Limb (tissue), 2 donors: ENCODE measurements at regions not wholly inside any gene's neighbourhood (a gene's known extent, or its start where the extent isn't known, plus 50 kb on each side); places are given as distances from the start of the nearest gene placed in this dataset.
"Not testable (repeated sequence)": the region's sequence is repeated elsewhere in the genome, so short reads cannot be mapped to it uniquely, and the experiment has no call there.

Source experiments
- DNase-seq, 2 donors: peaks; one replicate each; pipeline ENCODE4 v3.0.0-alpha.2; 2016; ENCODE audit errors: extremely low spot score in 2 of 2

- no peak for DNase-seq
These were observed 148.6 kb upstream of the PITX1 start for GRCh38 chr5:135182675-135183074.

GRCh38 chr5:135181653-135182052, 147.6 kb upstream of the PITX1 start:
- no peak for DNase-seq

- no peak for DNase-seq
These were observed 145.4 kb upstream of the PITX1 start for GRCh38 chr5:135179308-135179980.

- DNase-seq = no peak
These were observed 144.6 kb upstream of the PITX1 start for GRCh38 chr5:135178476-135179155.

- no peak for DNase-seq
These were observed 143.6 kb upstream of the PITX1 start for GRCh38 chr5:135177591-135177990.

GRCh38 chr5:135176991-135177390, 143.0 kb upstream of the PITX1 start:
- DNase-seq = no peak

GRCh38 chr5:135174315-135175096, 140.5 kb upstream of the PITX1 start:
- DNase-seq = no peak

- no peak for DNase-seq
These were observed 139.7 kb upstream of the PITX1 start for GRCh38 chr5:135173662-135174290.

GRCh38 chr5:135172718-135173117, 138.7 kb upstream of the PITX1 start:
- no peak for DNase-seq

GRCh38 chr5:135171336-135171735, 137.3 kb upstream of the PITX1 start:
- no peak for DNase-seq

- no peak for DNase-seq
These were observed 136.5 kb upstream of the PITX1 start for GRCh38 chr5:135170500-135170899.

GRCh38 chr5:135169753-135170152, 135.7 kb upstream of the PITX1 start:
- DNase-seq = no peak

- no peak for DNase-seq
These were observed 133.6 kb upstream of the PITX1 start for GRCh38 chr5:135167634-135168033.

- DNase-seq = not testable (repeated sequence)
These were observed 131.0 kb upstream of the PITX1 start for GRCh38 chr5:135164873-135165614.

GRCh38 chr5:135163964-135164363, 129.9 kb upstream of the PITX1 start:
- DNase-seq = no peak

GRCh38 chr5:135163391-135163790, 129.4 kb upstream of the PITX1 start:
- no peak for DNase-seq

- no peak for DNase-seq
These were observed 128.7 kb upstream of the PITX1 start for GRCh38 chr5:135162661-135163265.

- DNase-seq = no peak
These were observed 127.2 kb upstream of the PITX1 start for GRCh38 chr5:135161221-135161620.

- no peak for DNase-seq
These were observed 126.1 kb upstream of the PITX1 start for GRCh38 chr5:135160036-135160675.

GRCh38 chr5:135159626-135160025, 125.6 kb upstream of the PITX1 start:
- no peak for DNase-seq
